Spinal cord (tissue), 9 donors: ENCODE measurements at regions not wholly inside any gene's neighbourhood (a gene's known extent, or its start where the extent isn't known, plus 50 kb on each side); places are given as distances from the start of the nearest gene placed in this dataset.
A peak's percentile ranks its signal among the peaks of the same experiment; 100 is the strongest.

Experiments used
- DNase-seq, 6 donors: peaks; one replicate each; pipeline versions ENCODE4 v3.0.0 to v3.0.0-alpha.2; 2013 to 2015; ENCODE audit warnings: low spot score in 6 of 6, low read depth in 4 of 6
- H3K27ac ChIP-seq: one replicate; pipeline ENCODE4 v1.5.1; 2013; ENCODE audit warnings: low read depth, low read length, control low read depth
- H3K27me3 ChIP-seq: one replicate; pipeline ENCODE4 v1.6.1; 2013; ENCODE audit warnings: low read length; ENCODE audit not compliant: control insufficient read depth, insufficient read depth
- H3K36me3 ChIP-seq: one replicate; pipeline ENCODE4 v1.6.1; 2013; ENCODE audit warnings: low read length; ENCODE audit not compliant: control insufficient read depth, insufficient read depth
- H3K4me1 ChIP-seq: one replicate; pipeline ENCODE4 v1.6.1; 2013; ENCODE audit warnings: low read length; ENCODE audit not compliant: control insufficient read depth, insufficient read depth
- H3K4me3 ChIP-seq: one replicate; pipeline ENCODE4 v1.5.1; 2013; ENCODE audit warnings: low read depth, low read length, control low read depth
- H3K9me3 ChIP-seq: one replicate; pipeline ENCODE4 v1.6.1; 2013; ENCODE audit warnings: low read length; ENCODE audit not compliant: control insufficient read depth, insufficient read depth
- WGBS: methylation state at CpG from one replicate; pipeline ENCODE4 v1.1.5; 2013; ENCODE audit warnings: missing lambda C conversion rate; ENCODE audit not compliant: insufficient coverage; 5-methylcytosine and 5-hydroxymethylcytosine counted together
- donor health status: healthy.

GRCh38 chr4:14641871-14642270, 360.4 kb upstream of the CPEB2 start:
- Histone ChIP-seq H3K4me1 (no peaks in the 10 kb centered on the region), H3K27ac (no peak overlapping the region), H3K9me3 (no peaks in the 10 kb centered on the region), H3K36me3 (no peaks in the 10 kb centered on the region), H3K4me3 (no peak overlapping the region), H3K27me3 (no peaks in the 10 kb centered on the region)
- no peak for DNase-seq
- no CpG with 5 or more reads among the region's 2 CpGs for WGBS

- H3K36me3 ChIP-seq: no peaks in the 10 kb centered on the region
- WGBS: 53% methylated on average over 4 of the region's 5 CpGs
- H3K9me3 ChIP-seq: no peaks in the 10 kb centered on the region
- no peaks in the 10 kb centered on the region for H3K4me1 ChIP-seq
- no peak overlapping the region for H3K4me3 ChIP-seq
- DNase-seq: peak in 2 of 6 donors; percentile 32 to 71
- no peaks in the 10 kb centered on the region for H3K27me3 ChIP-seq
- no peak overlapping the region for H3K27ac ChIP-seq
These were observed 357.6 kb upstream of the CPEB2 start for GRCh38 chr4:14644580-14645282.

GRCh38 chr4:14646831-14647230, 355.4 kb upstream of the CPEB2 start:
- Histone ChIP-seq H3K36me3 (no peaks in the 10 kb centered on the region), H3K4me3 (no peak overlapping the region), H3K27me3 (no peaks in the 10 kb centered on the region), H3K27ac (no peak overlapping the region), H3K9me3 (no peaks in the 10 kb centered on the region), H3K4me1 (no peaks in the 10 kb centered on the region)
- no peak for DNase-seq
- WGBS: 100% methylated on average over 1 of the region's 1 CpG

GRCh38 chr4:14650127-14650526, 352.2 kb upstream of the CPEB2 start:
- no peaks in the 10 kb centered on the region for H3K36me3 ChIP-seq
- no peak overlapping the region for H3K27ac ChIP-seq
- no peaks in the 10 kb centered on the region for H3K27me3 ChIP-seq
- H3K9me3 ChIP-seq: no peaks in the 10 kb centered on the region
- no peak for DNase-seq
- H3K4me1 ChIP-seq: no peaks in the 10 kb centered on the region
- H3K4me3 ChIP-seq: no peak overlapping the region
- WGBS: no CpG with 5 or more reads among the region's 2 CpGs

- H3K27ac ChIP-seq: no peak overlapping the region
- no peaks in the 10 kb centered on the region for H3K4me1 ChIP-seq
- H3K27me3 ChIP-seq: no peaks in the 10 kb centered on the region
- H3K9me3 ChIP-seq: no peaks in the 10 kb centered on the region
- H3K36me3 ChIP-seq: no peaks in the 10 kb centered on the region
- WGBS: 78% methylated on average over 2 of the region's 2 CpGs
- no peak overlapping the region for H3K4me3 ChIP-seq
- no peak for DNase-seq
These were observed 349.8 kb upstream of the CPEB2 start for GRCh38 chr4:14652522-14652921.

- DNase-seq: no peak
- Histone ChIP-seq H3K27ac (no peak overlapping the region), H3K4me3 (no peak overlapping the region), H3K9me3 (no peaks in the 10 kb centered on the region), H3K4me1 (no peaks in the 10 kb centered on the region), H3K27me3 (no peaks in the 10 kb centered on the region), H3K36me3 (no peaks in the 10 kb centered on the region)
- WGBS: 96% methylated on average over 2 of the region's 2 CpGs
These were observed 348.9 kb upstream of the CPEB2 start for GRCh38 chr4:14653338-14653737.

- no peaks in the 10 kb centered on the region for H3K27me3 ChIP-seq
- no peak overlapping the region for H3K27ac ChIP-seq
- no peaks in the 10 kb centered on the region for H3K36me3 ChIP-seq
- no peaks in the 10 kb centered on the region for H3K9me3 ChIP-seq
- no peak overlapping the region for H3K4me3 ChIP-seq
- 56% methylated on average over 1 of the region's 5 CpGs for whole genome bisulfite sequencing
- H3K4me1 ChIP-seq: no peaks in the 10 kb centered on the region
- peak in 2 of 6 donors; percentile 9 to 43 for DNase-seq
These were observed 343.0 kb upstream of the CPEB2 start for GRCh38 chr4:14659286-14659685.

GRCh38 chr4:14667624-14668151, 334.6 kb upstream of the CPEB2 start:
- Histone ChIP-seq H3K27ac (no peak overlapping the region), H3K4me3 (no peak overlapping the region), H3K4me1 (no peaks in the 10 kb centered on the region), H3K9me3 (no peaks in the 10 kb centered on the region), H3K36me3 (no peaks in the 10 kb centered on the region), H3K27me3 (no peaks in the 10 kb centered on the region)
- WGBS: no CpG with 5 or more reads among the region's 2 CpGs
- DNase-seq: peak in 1 of 6 donors; percentile 17

GRCh38 chr4:14668296-14668695, 334.0 kb upstream of the CPEB2 start:
- Histone ChIP-seq H3K4me1 (no peaks in the 10 kb centered on the region), H3K27me3 (no peaks in the 10 kb centered on the region), H3K27ac (no peak overlapping the region), H3K9me3 (no peaks in the 10 kb centered on the region), H3K36me3 (no peaks in the 10 kb centered on the region), H3K4me3 (no peak overlapping the region)
- no CpG with 5 or more reads among the region's 1 CpG for WGBS
- DNase-seq: no peak

- no peak overlapping the region for H3K27ac ChIP-seq
- DNase-seq: peak in 2 of 6 donors; percentile 25 to 89
- WGBS: 22% methylated on average over 1 of the region's 5 CpGs
- no peak overlapping the region for H3K4me3 ChIP-seq
- no peaks in the 10 kb centered on the region for H3K36me3 ChIP-seq
- no peaks in the 10 kb centered on the region for H3K9me3 ChIP-seq
- H3K4me1 ChIP-seq: no peaks in the 10 kb centered on the region
- H3K27me3 ChIP-seq: no peaks in the 10 kb centered on the region
These were observed 332.9 kb upstream of the CPEB2 start for GRCh38 chr4:14669371-14669770.
